ENCODE measurements at regions not wholly inside any gene's neighbourhood (a gene's known extent, or its start where the extent isn't known, plus 50 kb on each side); places are given as distances from the start of the nearest gene placed in this dataset.

DNA sequence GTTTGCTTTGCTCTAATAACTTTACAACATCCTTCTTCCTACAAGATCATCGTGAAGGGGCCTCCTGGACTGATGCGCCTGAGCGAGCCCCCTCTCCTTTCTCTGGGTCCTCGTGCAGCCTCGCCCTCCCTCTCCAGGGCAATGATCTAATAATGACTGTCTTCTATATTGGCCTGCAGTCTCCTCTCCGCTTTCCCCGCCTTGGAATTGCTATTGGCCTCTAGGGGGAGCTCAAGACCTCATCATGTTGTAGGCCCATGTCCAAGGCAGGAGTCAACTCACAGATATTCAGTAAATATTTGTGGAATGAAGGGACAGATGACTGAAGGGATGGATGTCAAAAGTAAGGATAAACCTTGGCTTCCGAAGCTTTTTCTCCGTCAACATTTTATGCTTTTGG is 1180.3 kb downstream of the TYW1 start:
- Histone ChIP-seq H3K4me3 (ENCODE audit: low read length, poor library complexity, severe bottlenecking) (no peak overlapping the region), H3K4me1 (ENCODE audit: insufficient read depth, low read length, poor library complexity, severe bottlenecking) (no peaks in the 10 kb centered on the region), H3K36me3 (ENCODE audit: insufficient read depth, low read length) (no peaks in the 10 kb centered on the region), H3K9me2 (replicated peaks; ENCODE audit: low read depth, low read length) (no peaks in the 10 kb centered on the region), H3K79me2 (ENCODE audit: insufficient read depth, low read length) (no peaks in the 10 kb centered on the region), H4K20me1 (ENCODE audit: insufficient read depth, low read length, poor library complexity, severe bottlenecking) (no peaks in the 10 kb centered on the region), H3K27me3 (ENCODE audit: insufficient read depth, low read length, poor library complexity, severe bottlenecking) (no peaks in the 10 kb centered on the region), H3K4me2 (ENCODE audit: low read depth, low read length, poor library complexity, severe bottlenecking) (no peak overlapping the region), H2AFZ (ENCODE audit: low read length) (no peak overlapping the region), H3K9ac (ENCODE audit: low read depth, low read length, poor library complexity, severe bottlenecking) (no peak overlapping the region), H3K9me3 (ENCODE audit: insufficient read depth, low read depth, low read length) (no peaks in the 10 kb centered on the region), H3F3A (ENCODE audit: low read depth) (no peaks in the 10 kb centered on the region)
- TF ChIP-seq EZH2phosphoT487 (IDR thresholded peaks at IDR 0.05; ENCODE audit: borderline replicate concordance), result no peak
- TF ChIP-seq CTCF (conservative IDR thresholded peaks at IDR 0.05; ENCODE audit: low read length), result peak; percentile 66

GRCh38 chr7:68180761-68181160 is 1184.1 kb downstream of the TYW1 start:
- Histone ChIP-seq H3K9ac (ENCODE audit: low read depth, low read length, poor library complexity, severe bottlenecking) (no peak overlapping the region), H3K79me2 (ENCODE audit: insufficient read depth, low read length) (no peaks in the 10 kb centered on the region), H3K4me3 (ENCODE audit: low read length, poor library complexity, severe bottlenecking) (no peak overlapping the region), H3F3A (ENCODE audit: low read depth) (no peaks in the 10 kb centered on the region), H3K27me3 (ENCODE audit: insufficient read depth, low read length, poor library complexity, severe bottlenecking) (no peaks in the 10 kb centered on the region), H2AFZ (ENCODE audit: low read length) (no peak overlapping the region), H3K9me3 (ENCODE audit: insufficient read depth, low read depth, low read length) (no peaks in the 10 kb centered on the region; the same call in 1 of the 2 replicates), H3K4me1 (ENCODE audit: insufficient read depth, low read length, poor library complexity, severe bottlenecking) (no peaks in the 10 kb centered on the region), H3K36me3 (ENCODE audit: insufficient read depth, low read length) (no peaks in the 10 kb centered on the region), H4K20me1 (ENCODE audit: insufficient read depth, low read length, poor library complexity, severe bottlenecking) (no peaks in the 10 kb centered on the region), H3K9me2 (replicated peaks; ENCODE audit: low read depth, low read length) (no peaks in the 10 kb centered on the region), H3K4me2 (ENCODE audit: low read depth, low read length, poor library complexity, severe bottlenecking) (no peak overlapping the region)
- TF ChIP-seq EZH2phosphoT487 (IDR thresholded peaks at IDR 0.05; ENCODE audit: borderline replicate concordance) (no peak), CTCF (conservative IDR thresholded peaks at IDR 0.05; ENCODE audit: low read length) (no peak)

- Histone ChIP-seq H3K9me3 (ENCODE audit: insufficient read depth, low read depth, low read length) (no peaks in the 10 kb centered on the region; the same call in 1 of the 2 replicates), H3K9ac (ENCODE audit: low read depth, low read length, poor library complexity, severe bottlenecking) (no peak overlapping the region), H3K9me2 (replicated peaks; ENCODE audit: low read depth, low read length) (no peaks in the 10 kb centered on the region), H3K4me2 (ENCODE audit: low read depth, low read length, poor library complexity, severe bottlenecking) (no peak overlapping the region), H3K79me2 (ENCODE audit: insufficient read depth, low read length) (no peaks in the 10 kb centered on the region), H3F3A (ENCODE audit: low read depth) (no peaks in the 10 kb centered on the region), H3K4me1 (ENCODE audit: insufficient read depth, low read length, poor library complexity, severe bottlenecking) (no peaks in the 10 kb centered on the region), H3K4me3 (ENCODE audit: low read length, poor library complexity, severe bottlenecking) (no peak overlapping the region), H4K20me1 (ENCODE audit: insufficient read depth, low read length, poor library complexity, severe bottlenecking) (no peaks in the 10 kb centered on the region), H3K27me3 (ENCODE audit: insufficient read depth, low read length, poor library complexity, severe bottlenecking) (no peaks in the 10 kb centered on the region), H2AFZ (ENCODE audit: low read length) (no peak overlapping the region), H3K36me3 (ENCODE audit: insufficient read depth, low read length) (no peaks in the 10 kb centered on the region)
- TF ChIP-seq EZH2phosphoT487 (IDR thresholded peaks at IDR 0.05; ENCODE audit: borderline replicate concordance) (no peak), CTCF (conservative IDR thresholded peaks at IDR 0.05; ENCODE audit: low read length) (no peak)
These were observed 1186.5 kb downstream of the TYW1 start for GRCh38 chr7:68183176-68183575.
